ENCODE measurements at regions not wholly inside any gene's neighbourhood (a gene's known extent, or its start where the extent isn't known, plus 50 kb on each side); places are given as distances from the start of the nearest gene placed in this dataset.

- TF ChIP-seq, protein P1, sequence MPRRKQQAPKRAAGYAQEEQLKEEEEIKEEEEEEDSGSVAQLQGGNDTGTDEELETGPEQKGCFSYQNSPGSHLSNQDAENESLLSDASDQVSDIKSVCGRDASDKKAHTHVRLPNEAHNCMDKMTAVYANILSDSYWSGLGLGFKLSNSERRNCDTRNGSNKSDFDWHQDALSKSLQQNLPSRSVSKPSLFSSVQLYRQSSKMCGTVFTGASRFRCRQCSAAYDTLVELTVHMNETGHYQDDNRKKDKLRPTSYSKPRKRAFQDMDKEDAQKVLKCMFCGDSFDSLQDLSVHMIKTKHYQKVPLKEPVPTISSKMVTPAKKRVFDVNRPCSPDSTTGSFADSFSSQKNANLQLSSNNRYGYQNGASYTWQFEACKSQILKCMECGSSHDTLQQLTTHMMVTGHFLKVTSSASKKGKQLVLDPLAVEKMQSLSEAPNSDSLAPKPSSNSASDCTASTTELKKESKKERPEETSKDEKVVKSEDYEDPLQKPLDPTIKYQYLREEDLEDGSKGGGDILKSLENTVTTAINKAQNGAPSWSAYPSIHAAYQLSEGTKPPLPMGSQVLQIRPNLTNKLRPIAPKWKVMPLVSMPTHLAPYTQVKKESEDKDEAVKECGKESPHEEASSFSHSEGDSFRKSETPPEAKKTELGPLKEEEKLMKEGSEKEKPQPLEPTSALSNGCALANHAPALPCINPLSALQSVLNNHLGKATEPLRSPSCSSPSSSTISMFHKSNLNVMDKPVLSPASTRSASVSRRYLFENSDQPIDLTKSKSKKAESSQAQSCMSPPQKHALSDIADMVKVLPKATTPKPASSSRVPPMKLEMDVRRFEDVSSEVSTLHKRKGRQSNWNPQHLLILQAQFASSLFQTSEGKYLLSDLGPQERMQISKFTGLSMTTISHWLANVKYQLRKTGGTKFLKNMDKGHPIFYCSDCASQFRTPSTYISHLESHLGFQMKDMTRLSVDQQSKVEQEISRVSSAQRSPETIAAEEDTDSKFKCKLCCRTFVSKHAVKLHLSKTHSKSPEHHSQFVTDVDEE (CRISPR knock-in tag; IDR thresholded peaks at IDR 0.05), result no peak
- no peak for TF ChIP-seq OSR1 (CRISPR knock-in tag; IDR thresholded peaks at IDR 0.05)
- no peak for TF ChIP-seq ISL1 (CRISPR knock-in tag; IDR thresholded peaks at IDR 0.05)
- no peak for TF ChIP-seq RARB (CRISPR knock-in tag; IDR thresholded peaks at IDR 0.05)
These were observed 328.8 kb upstream of the GATB start (continued) for GRCh38 chr4:152089584-152089983.

DNA sequence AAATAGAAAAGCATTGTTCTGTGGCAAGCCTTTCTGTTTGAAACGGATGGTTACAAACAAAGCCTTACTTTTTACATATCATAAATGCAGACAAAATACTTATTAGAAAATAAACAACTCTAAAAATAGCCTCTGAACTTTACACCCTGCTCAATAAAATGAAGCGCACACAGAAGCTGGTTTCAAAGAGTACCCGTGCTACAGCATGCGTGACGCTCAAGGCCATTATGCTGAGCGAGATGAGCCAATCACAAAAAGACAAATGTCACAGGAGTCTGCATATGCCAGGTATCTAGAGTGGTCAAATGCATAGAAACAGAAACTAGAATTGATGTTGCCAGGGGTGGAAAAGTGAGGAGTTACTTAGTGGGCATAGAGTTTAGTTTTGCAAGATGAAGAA is 326.5 kb upstream of the GATB start:
- TF ChIP-seq ZNF8 (CRISPR knock-in tag; IDR thresholded peaks at IDR 0.05) (no peak), ISL1 (CRISPR knock-in tag; IDR thresholded peaks at IDR 0.05) (no peak), GLIS3 (CRISPR knock-in tag; IDR thresholded peaks at IDR 0.05) (no peak), CREB5 (CRISPR knock-in tag; IDR thresholded peaks at IDR 0.05; ENCODE audit: low read depth) (no peak), OSR1 (CRISPR knock-in tag; IDR thresholded peaks at IDR 0.05) (no peak), TCF4 (CRISPR knock-in tag; IDR thresholded peaks at IDR 0.05; ENCODE audit: borderline replicate concordance) (no peak), ARNTL (CRISPR knock-in tag; IDR thresholded peaks at IDR 0.05; ENCODE audit: borderline replicate concordance, low read depth) (no peak), TOX (CRISPR knock-in tag; IDR thresholded peaks at IDR 0.05; ENCODE audit: borderline replicate concordance) (no peak), ESRRG (CRISPR knock-in tag; IDR thresholded peaks at IDR 0.05) (no peak), ZFP3 (CRISPR knock-in tag; IDR thresholded peaks at IDR 0.05) (no peak)
- TF ChIP-seq, protein P2, sequence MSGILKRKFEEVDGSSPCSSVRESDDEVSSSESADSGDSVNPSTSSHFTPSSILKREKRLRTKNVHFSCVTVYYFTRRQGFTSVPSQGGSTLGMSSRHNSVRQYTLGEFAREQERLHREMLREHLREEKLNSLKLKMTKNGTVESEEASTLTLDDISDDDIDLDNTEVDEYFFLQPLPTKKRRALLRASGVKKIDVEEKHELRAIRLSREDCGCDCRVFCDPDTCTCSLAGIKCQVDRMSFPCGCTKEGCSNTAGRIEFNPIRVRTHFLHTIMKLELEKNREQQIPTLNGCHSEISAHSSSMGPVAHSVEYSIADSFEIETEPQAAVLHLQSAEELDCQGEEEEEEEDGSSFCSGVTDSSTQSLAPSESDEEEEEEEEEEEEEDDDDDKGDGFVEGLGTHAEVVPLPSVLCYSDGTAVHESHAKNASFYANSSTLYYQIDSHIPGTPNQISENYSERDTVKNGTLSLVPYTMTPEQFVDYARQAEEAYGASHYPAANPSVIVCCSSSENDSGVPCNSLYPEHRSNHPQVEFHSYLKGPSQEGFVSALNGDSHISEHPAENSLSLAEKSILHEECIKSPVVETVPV (CRISPR knock-in tag; IDR thresholded peaks at IDR 0.05), result no peak
- no peak for ATAC-seq

DNA sequence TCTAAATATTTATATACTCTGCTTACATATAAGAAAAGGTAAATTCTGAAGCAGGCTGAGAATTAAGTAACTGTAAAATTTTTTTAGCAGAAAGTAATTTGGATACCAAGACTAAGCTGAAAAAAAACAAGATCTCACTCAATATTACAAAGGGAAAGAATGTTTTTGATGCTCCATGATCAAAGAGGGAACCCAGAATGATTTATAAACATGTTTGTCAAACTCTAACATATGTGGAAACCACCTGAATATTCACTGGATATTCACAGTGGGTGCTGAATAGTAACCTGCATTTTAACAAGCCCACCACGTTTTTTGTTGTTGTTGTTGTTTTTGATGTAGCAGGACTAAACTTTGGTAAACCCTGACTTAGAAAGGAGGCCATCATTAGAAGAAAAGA is 324.9 kb upstream of the GATB start:
- TF ChIP-seq OSR1 (CRISPR knock-in tag; IDR thresholded peaks at IDR 0.05) (no peak), ZC3H10 (CRISPR knock-in tag; IDR thresholded peaks at IDR 0.05) (no peak), ZNF565 (CRISPR knock-in tag; conservative IDR thresholded peaks at IDR 0.05; ENCODE audit: low read depth) (no peak)
- TF ChIP-seq, protein P1 (CRISPR knock-in tag; IDR thresholded peaks at IDR 0.05), result no peak
- ATAC-seq, result no peak

GRCh38 chr4:152083338-152083737 is 322.5 kb upstream of the GATB start:
- TF ChIP-seq ISL1 (CRISPR knock-in tag; IDR thresholded peaks at IDR 0.05), result no peak
- no peak for ATAC-seq

DNA sequence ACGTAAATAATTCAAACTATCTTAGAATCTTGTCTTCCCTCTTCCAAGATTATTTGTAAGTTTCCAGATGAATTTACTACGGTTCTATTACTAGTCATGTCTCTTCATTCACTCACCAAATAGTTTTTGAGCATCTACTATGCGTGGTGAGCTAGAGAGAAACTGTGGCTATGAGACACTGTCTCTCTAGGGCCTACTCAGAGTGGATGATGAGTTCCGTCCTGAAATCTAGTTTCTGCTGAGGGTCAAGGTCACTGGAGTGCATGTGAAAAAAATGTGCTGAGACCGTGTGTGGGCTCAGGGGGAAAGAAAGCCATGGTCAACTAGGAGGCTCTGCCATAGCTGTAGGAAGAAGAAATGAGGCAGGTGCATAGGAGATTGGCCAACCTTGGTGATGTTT is 320.2 kb upstream of the GATB start:
- TF ChIP-seq POU6F1 (CRISPR knock-in tag; IDR thresholded peaks at IDR 0.05; ENCODE audit: borderline replicate concordance, low read depth), result no peak
- no peak for TF ChIP-seq ZNF565 (CRISPR knock-in tag; conservative IDR thresholded peaks at IDR 0.05; ENCODE audit: low read depth)
- no peak for TF ChIP-seq ARNTL (CRISPR knock-in tag; IDR thresholded peaks at IDR 0.05; ENCODE audit: borderline replicate concordance, low read depth)
- no peak for ATAC-seq
